ENCODE measurements at regions not wholly inside any gene's neighbourhood (a gene's known extent, or its start where the extent isn't known, plus 50 kb on each side); places are given as distances from the start of the nearest gene placed in this dataset.
"Not testable (repeated sequence)": the region's sequence is repeated elsewhere in the genome, so short reads cannot be mapped to it uniquely, and the experiment has no call there.

DNA sequence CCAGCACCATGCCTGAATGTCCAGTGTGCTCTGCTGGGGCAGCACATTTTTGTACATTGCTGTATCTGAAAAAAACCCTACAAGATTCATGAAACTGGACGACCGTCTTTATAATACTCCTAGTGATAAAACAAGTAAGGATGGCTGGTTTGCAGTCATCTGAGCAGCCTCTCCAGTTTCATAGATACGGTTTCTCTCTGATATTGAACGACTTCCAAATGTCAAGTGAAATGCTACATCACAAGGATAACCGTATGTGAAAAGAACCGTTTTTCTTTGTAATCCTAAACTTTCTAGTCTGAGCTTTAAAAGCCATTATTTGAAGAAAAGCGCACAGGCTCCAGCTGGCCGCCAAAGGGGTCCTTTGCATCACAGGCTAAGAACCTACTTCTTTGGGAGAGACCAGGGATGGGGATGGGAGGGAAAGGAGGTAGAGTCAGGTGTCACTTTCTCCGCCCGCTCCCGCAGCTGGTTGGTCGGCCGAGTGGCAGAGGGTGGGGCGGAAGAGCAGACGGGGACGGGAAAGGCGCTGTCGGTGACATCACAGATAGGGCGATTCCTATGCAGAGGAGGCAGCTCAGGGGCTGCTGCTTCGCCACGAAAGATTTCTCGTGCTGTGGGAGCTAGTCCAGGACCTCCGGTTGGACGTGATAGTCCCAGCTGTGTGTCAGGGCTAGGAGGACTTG is 180.4 kb upstream of the NOTCH2NLA start:
- not testable (repeated sequence) for DNase-seq

- DNase-seq = peak; percentile 27 to 33
These were observed 172.5 kb upstream of the NOTCH2NLA start for GRCh38 chr1:146401281-146401825.

- DNase-seq = not testable (repeated sequence)
These were observed 171.6 kb upstream of the NOTCH2NLA start for GRCh38 chr1:146400173-146401121.

- not testable (repeated sequence) for DNase-seq
These were observed 170.4 kb upstream of the NOTCH2NLA start for GRCh38 chr1:146399225-146399624.

GRCh38 chr1:146396801-146397200 is 168.0 kb upstream of the NOTCH2NLA start:
- DNase-seq = not testable (repeated sequence)

DNA sequence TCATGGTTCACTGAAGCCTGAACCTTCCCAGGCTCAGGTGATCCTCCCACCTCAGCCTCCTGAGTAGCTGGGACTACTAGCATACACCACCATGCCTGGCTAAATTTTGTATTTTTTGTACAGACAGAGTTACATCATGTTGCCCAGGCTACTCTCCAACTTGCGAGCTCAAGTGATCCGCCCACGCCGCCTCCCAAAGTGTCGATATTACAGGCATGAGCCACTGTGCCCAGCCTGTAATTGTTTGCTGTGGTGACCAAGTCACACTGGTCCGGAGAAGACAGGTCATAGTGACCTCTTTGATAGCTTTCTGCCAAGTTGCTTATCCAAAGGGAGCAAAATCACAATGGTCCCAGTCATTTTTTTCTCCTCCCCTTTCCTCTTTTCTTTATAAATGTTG is 167.4 kb upstream of the NOTCH2NLA start:
- not testable (repeated sequence) for DNase-seq

DNA sequence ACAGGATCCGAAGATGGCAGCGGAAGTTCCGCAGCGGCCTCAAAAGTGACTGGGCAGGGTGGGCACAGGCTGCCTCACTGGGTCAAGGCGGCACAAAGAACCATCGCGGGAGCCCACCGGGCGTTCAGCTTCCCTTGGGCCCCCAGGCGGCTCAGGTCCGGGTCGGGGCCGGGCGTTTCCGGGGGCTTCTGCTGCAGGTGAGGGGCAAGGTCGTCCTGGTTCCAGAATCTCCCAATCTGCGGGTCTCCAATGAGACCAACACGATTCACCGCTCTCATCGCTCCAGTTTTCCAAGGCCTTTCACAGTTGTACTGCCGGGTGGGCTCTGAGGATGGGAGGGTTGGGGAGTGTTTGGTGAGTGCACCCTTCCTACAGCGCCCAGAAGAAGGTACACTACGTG is 165.0 kb upstream of the NOTCH2NLA start:
- DNase-seq = not testable (repeated sequence)

GRCh38 chr1:146393154-146393553 is 164.3 kb upstream of the NOTCH2NLA start:
- DNase-seq = not testable (repeated sequence)

GRCh38 chr1:146389178-146389577 is 160.4 kb upstream of the NOTCH2NLA start:
- not testable (repeated sequence) for DNase-seq

DNA sequence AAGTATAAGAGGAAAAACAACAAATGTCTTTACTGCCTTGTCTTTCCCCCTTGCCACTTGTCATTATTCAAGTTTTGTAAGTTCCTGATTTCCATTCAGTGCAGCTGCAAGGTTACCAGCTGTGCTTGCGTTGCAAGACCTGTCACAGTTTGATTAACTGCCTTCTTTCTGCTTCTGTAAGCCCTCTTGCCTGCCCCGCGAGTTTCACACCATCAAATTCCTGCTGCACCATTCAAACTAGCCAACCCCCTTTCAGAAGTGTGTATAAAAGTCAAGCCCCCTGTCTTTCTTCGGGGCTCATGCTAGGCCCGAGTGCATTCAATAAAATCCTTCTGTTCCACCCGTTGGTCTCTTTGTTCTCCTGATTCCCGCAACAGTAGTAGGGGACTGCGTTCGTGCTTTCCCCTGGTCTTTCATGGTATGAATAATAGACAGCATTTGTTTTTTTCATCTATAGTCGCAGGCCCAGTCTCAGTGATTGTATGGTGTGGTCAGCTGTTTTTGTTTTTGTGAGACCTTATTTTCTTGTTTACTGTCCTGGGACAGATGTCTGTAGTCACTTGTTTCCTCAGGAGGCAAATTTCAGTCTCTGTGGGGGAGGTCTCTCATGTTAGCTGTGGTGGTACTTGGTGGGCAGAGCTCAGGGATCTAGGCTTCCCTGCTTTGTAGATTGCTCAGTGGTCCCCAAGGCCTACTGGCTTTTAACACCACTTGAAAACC is 159.1 kb upstream of the NOTCH2NLA start:
- not testable (repeated sequence) for DNase-seq

DNA sequence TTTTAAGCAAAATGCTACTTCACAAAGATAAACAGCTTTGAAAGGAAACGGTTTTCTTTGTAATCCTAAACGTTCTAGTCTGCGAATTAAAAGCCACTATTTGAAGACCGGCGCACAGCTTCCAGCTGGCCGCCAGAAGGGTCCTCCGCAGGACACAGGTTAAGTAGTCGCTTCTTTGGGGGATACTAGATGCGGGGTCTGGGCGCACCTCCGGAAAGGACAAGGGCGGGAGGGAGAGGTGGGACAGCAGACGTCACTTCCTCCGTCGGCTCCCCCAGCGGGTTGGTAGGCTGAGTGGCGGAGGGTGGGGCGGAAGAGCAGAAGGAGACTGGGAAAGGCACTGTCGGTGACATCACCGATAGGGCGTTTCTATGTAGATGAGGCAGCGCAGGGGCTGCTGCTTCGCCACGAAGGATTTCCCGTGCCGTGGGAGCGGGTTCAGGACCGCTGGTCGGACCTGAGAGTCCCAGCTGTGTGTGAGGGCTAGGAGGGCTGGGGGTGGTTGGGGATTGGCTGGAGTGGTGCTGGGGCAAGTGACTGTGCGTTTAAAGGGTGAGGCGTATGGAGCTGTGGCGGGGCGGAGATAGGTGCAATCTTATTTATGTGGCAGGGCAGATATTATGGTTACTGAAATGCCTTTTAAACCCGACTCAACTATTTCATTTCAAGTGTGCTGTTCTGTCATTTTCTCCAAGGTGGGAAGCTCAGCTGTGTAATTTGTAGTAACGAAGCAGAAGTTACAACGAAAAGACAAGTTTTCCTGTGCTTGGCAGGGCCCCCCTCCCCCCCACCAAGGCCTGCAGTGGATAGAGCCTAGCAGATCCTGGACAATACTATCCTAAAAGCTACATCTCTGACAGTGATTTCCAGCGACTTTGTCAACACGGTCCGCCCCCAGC is 158.3 kb upstream of the NOTCH2NLA start:
- peak; percentile 13 to 49 for DNase-seq

DNA sequence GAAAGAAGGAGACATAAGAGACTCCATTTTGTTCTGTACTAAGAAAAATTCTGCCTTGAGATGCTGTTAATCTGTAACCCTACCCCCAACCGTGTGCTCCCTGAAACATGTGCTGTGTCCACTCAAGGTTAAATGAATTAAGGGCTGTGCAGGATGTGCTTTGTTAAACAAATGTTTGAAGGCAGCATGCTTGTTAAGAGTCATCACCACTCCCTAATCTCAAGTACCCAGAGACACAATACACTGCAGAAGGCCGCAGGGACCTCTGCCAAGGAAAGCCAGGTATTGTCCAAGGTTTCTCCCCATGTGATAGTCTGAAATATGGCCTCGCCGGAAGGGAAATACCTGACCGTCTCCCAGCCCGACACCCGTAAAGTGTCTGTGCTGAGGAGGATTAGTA is 152.4 kb upstream of the NOTCH2NLA start:
- not testable (repeated sequence) for DNase-seq

DNA sequence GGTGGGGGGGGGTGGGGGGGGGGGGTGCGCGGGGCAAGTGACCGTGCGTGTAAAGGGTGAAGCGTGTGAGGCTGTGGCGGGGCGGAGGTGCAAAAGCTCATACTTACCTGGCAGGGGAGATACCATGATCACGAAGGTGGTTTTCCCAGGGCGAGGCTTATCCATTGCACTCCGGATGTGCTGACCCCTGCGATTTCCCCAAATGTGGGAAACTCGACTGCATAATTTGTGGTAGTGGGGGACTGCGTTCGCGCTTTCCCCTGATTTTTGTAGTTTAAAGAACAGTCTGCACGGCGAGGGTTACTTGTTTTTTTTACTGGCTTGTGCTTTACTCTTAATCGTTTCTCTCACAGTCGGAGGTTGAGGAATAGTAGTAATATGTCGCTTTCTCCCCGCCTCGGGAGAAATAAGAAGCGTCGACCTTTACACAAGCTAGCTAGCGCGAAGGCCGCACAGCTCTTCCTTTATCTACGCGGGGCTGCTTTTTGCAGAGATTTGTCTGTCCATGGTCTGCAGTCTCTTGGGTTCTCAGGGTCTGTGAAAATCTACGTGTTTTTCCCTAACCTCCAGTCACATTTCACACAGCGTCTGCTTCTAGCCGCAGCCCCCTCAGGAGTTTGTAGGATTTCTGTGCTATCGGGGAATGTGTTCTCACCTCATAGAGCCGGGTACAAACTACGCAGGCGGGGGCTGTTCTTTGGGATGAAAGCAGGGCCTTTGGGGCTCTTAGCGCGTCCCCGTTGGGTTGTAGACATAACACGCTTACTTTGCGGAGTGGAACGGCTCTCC is 148.1 kb upstream of the NOTCH2NLA start:
- DNase-seq = peak; percentile 56 to 73

DNA sequence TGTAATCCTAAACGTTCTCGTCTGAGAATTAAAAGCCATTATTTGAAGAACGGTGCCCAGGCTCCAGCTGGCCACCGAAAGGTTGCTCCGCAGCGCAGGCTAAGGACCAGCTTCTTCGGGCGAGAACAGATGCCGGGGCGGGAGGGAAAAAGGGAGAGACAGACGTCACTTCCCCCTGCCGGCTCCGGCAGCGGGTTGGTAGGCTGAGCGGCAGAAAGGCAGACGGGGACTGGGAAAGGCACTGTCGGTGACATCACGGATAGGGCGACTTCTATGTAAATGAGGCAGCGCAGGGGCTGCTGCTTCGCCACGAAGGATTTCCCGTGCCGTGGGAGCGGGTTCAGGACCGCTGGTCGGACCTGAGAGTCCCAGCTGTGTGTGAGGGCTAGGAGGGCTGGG is 147.5 kb upstream of the NOTCH2NLA start:
- DNase-seq = peak; percentile 76 to 78

DNA sequence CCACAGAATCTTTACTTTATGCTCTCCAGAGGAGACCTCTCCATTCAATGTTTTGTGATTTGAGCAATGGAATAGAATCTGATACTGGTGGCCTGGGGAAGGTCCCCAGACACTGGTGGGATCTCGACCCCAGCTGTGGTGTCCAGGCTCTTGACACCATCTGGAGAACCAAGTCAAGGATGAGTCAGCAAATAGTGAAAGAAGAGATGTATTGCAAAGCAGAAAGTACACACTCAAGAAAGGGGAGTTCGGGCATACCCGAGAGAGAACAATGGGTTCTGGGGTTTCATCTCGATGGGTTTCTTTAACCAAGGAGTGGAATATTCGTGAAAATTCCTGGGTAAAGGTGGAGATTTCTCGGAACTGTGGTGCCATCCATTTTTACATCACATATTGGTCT is 146.3 kb upstream of the NOTCH2NLA start:
- not testable (repeated sequence) for DNase-seq

DNA sequence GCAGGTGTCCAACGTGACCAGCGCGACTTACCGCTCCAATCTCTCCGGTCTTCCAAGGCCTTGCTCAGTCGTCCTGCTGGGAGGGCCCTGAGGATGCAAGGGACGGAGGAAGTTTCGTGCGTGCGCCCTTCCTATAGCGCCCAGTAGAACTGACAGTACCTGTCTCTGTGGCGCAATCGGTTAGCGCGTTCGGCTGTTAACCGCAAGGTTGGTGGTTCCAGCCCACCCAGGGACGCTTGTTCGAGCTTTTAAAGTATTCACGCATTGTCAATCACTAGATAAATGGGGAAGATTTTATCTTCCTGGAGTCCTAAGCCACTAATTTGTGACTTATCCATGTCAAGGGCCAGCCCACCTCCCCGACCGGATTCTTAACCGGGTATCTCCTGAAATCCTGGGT is 141.1 kb upstream of the NOTCH2NLA start:
- DNase-seq = peak; percentile 37 to 39

- not testable (repeated sequence) for DNase-seq
These were observed 126.6 kb upstream of the NOTCH2NLA start for GRCh38 chr1:146355373-146355772.

DNA sequence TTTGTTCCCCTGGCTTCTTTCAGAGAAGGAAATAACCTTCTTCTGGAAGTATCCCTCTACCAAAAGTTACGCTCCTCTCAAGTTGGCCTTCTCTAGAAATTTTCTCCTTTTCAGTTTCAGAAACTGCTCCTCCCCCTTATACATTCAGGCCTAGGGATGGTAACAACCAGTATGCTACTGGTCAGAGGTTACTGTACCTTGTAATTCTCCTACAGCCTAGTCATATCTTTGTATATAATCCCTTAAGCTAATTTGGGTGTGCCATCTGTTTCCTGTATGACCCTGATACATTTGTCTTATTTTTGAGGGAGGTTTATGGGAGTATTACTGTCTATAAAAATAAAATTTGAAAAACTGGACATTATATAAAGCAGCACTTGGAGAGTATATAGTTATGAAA is 98.0 kb upstream of the NOTCH2NLA start:
- DNase-seq = not testable (repeated sequence)

DNA sequence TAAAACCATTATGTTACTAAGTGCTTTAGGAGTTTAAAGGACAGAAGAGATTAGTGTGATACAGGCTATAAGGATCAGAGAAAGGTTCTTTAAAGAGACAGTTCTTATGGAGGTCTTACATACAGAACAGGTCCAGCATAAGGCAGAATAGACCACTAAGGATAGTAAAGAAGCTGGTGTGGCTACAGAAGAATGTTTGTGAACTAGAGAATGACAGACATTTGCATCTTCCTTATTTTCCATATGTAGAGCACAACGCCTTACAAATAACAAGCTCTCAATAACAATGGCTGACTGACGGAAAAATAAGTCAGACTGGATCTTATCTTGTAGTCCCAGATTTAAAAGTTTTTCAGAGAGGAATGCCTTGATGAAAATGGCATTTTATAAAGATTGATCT is 95.6 kb upstream of the NOTCH2NLA start:
- not testable (repeated sequence) for DNase-seq

DNA sequence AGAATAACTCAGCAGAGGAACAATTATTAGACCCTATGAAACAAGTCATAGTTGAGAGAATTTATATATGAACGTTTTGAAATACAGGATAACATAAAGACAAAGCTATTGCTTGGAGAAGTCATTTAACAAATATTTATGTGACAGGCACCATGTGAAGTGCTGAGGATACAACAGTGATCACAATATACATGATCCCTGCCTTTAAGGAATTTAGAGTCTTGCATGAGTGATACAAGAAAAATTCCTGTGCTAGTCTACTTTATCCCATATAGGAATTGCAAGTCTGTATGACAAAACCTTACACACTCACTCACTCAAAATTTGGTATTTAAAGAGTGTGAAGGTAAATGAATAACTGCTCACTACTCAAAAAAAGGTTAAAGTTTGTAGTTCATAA is 94.5 kb upstream of the NOTCH2NLA start:
- not testable (repeated sequence) for DNase-seq

DNA sequence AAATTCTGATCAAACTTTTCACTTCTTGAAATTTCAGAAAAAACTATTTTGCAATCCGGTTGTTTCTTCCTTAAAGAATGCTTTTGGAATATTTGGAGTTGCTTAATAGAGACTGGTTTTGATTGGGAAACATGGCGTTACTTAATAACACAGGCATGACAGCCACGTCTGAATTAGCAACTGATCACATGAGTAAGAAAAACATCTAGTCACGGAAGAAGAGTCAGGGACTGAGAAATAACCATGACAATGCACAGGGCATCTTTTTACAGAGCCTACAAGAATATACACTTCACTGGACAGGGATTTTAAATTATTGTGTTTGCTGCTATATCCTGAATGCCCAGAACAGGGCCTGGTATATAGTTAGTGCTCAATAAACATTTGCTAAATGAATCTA is 94.1 kb upstream of the NOTCH2NLA start:
- DNase-seq = not testable (repeated sequence)
